ENCODE measurements at regions not wholly inside any gene's neighbourhood (a gene's known extent, or its start where the extent isn't known, plus 50 kb on each side); places are given as distances from the start of the nearest gene placed in this dataset.

- TF ChIP-seq CTCF (IDR thresholded peaks at IDR 0.05; ENCODE audit: poor library complexity) (no peak), EZH2phosphoT487 (IDR thresholded peaks at IDR 0.05; ENCODE audit: low read depth, severe bottlenecking, unreplicated experiment) (no peak)
Measured at GRCh38 chr14:97100306-97100705, 303.1 kb downstream of the VRK1 start.
